ENCODE measurements at regions not wholly inside any gene's neighbourhood (a gene's known extent, or its start where the extent isn't known, plus 50 kb on each side); places are given as distances from the start of the nearest gene placed in this dataset.

- H2AK5ac ChIP-seq (ENCODE audit: low read depth, low read length): no peak overlapping the region
- no peak overlapping the region for H4K91ac ChIP-seq (ENCODE audit: insufficient read depth, low read depth, low read length)
- no peaks in the 10 kb centered on the region for H3K4me1 ChIP-seq (ENCODE audit: control insufficient read depth, insufficient read depth, low read length)
- no peak overlapping the region for H2AK9ac ChIP-seq (replicated peaks; ENCODE audit: low read depth, low read length, poor library complexity)
- no peak overlapping the region for H3K18ac ChIP-seq (ENCODE audit: low read depth, low read length)
- H3K9me3 ChIP-seq (ENCODE audit: control insufficient read depth, insufficient read depth, low read length): no peaks in the 10 kb centered on the region; the same call in 1 of the 2 replicates
- no peak overlapping the region for H4K8ac ChIP-seq (ENCODE audit: low read depth in 2 of 2, low read length in 2 of 2)
- H2BK120ac ChIP-seq (ENCODE audit: low read depth, low read length): no peak overlapping the region
- no peak overlapping the region for H2BK20ac ChIP-seq (ENCODE audit: low read depth, low read length)
- no peaks in the 10 kb centered on the region for H4K20me1 ChIP-seq (ENCODE audit: insufficient read depth, low read length)
- H3K36me3 ChIP-seq (ENCODE audit: control insufficient read depth, insufficient read depth, low read length): no peaks in the 10 kb centered on the region
- DNase-seq (no peak), ATAC-seq (ENCODE audit: low read depth) (no peak)
- no peak overlapping the region for H3K4me3 ChIP-seq (ENCODE audit: insufficient read depth, low read depth, low read length)
- no peak overlapping the region for H3K56ac ChIP-seq (ENCODE audit: extremely low read depth, insufficient read depth, low read length)
- H3K4ac ChIP-seq (ENCODE audit: low read depth, low read length): no peak overlapping the region
- no peak overlapping the region for H2BK5ac ChIP-seq (ENCODE audit: low read depth, low read length, poor library complexity, severe bottlenecking)
- WGBS, 2 experiments (ENCODE audit: extremely low coverage in 2 of 2, insufficient read length in 1 of 2): no CpG with 5 or more reads among the region's 2 CpGs
- in situ Hi-C loops (cut with MboI; ENCODE audit: low sequenced_read_pairs): no loop called here
- no peak overlapping the region for H3K4me2 ChIP-seq (ENCODE audit: low read depth, low read length)
- no peak for TF ChIP-seq CHD1 (IDR thresholded peaks at IDR 0.05; ENCODE audit: low read depth, low read length)
- no peak for TF ChIP-seq MAFK (IDR thresholded peaks at IDR 0.05; ENCODE audit: low read depth, low read length)
- no peak for TF ChIP-seq MAZ (IDR thresholded peaks at IDR 0.05; ENCODE audit: borderline replicate concordance, low read depth, low read length)
- no peak for TF ChIP-seq POLR2A (IDR thresholded peaks at IDR 0.05; ENCODE audit: low read depth, low read length)
- TF ChIP-seq ELK1 (IDR thresholded peaks at IDR 0.05; ENCODE audit: borderline replicate concordance, low read depth, low read length): no peak
- no peak for TF ChIP-seq FOS (IDR thresholded peaks at IDR 0.05; ENCODE audit: low read depth, low read length)
- no peak for TF ChIP-seq RAD21 (IDR thresholded peaks at IDR 0.05; ENCODE audit: low read length)
- no peak for TF ChIP-seq RFX5 (IDR thresholded peaks at IDR 0.05; ENCODE audit: low read depth, low read length)
- no peak for TF ChIP-seq SMC3 (IDR thresholded peaks at IDR 0.05; ENCODE audit: low read depth, low read length)
- TF ChIP-seq BHLHE40 (IDR thresholded peaks at IDR 0.05; ENCODE audit: low read depth, low read length): no peak
- no peak for TF ChIP-seq CEBPB (IDR thresholded peaks at IDR 0.05; ENCODE audit: low read depth, low read length)
- no peak for TF ChIP-seq RCOR1 (IDR thresholded peaks at IDR 0.05; ENCODE audit: insufficient replicate concordance, low read length)
- no peak for TF ChIP-seq MXI1 (IDR thresholded peaks at IDR 0.05; ENCODE audit: borderline replicate concordance, low read depth, low read length)
- no peak for TF ChIP-seq CTCF (conservative IDR thresholded peaks at IDR 0.05; ENCODE audit: low read depth, low read length)
- TF ChIP-seq NFE2L2 (IDR thresholded peaks at IDR 0.05; ENCODE audit: low read depth, low read length): no peak
- no peak for TF ChIP-seq USF2 (IDR thresholded peaks at IDR 0.05; ENCODE audit: low read depth, low read length)
- H3K9ac ChIP-seq (ENCODE audit: low read depth, low read length): no peak overlapping the region
- H4K5ac ChIP-seq (ENCODE audit: low read depth, low read length): no peak overlapping the region
- H3K14ac ChIP-seq (replicated peaks; ENCODE audit: low read depth, low read length): no peak overlapping the region
- H2BK15ac ChIP-seq (ENCODE audit: low read depth, low read length): no peak overlapping the region
- dilution Hi-C loops (cut with HindIII; ENCODE audit: low sequenced_read_pairs, unreplicated experiment): no loop called here
- no peaks in the 10 kb centered on the region for H3K79me1 ChIP-seq (ENCODE audit: low read depth in 1 of 2, low read length in 2 of 2)
- H2AFZ ChIP-seq (replicated peaks; ENCODE audit: low read length, poor library complexity): no peak overlapping the region
- intact Hi-C loops (cut with micrococcal nuclease): no loop called here
- no peak overlapping the region for H3K27ac ChIP-seq (ENCODE audit: insufficient read depth, low read length)
- H3K23ac ChIP-seq (ENCODE audit: low read depth, low read length): no peak overlapping the region
- CTCF ChIA-PET: no interaction called here
- no TSS peak for BruUV-seq (replicated peaks)
- no peaks in the 10 kb centered on the region for H3K9me1 ChIP-seq (ENCODE audit: insufficient read depth, low read length)
- POLR2A ChIA-PET (ENCODE audit: unreplicated experiment): no interaction called here
- H3K27me3 ChIP-seq (ENCODE audit: control insufficient read depth, insufficient read depth, low read length): no peaks in the 10 kb centered on the region
These were observed 148.4 kb upstream of the STEAP1 start for GRCh38 chr7:90005836-90006235.

All from IMR-90 (cell line).